NB4 (cell line): ENCODE measurements at regions not wholly inside any gene's neighbourhood (a gene's known extent, or its start where the extent isn't known, plus 50 kb on each side); places are given as distances from the start of the nearest gene placed in this dataset.

Experiments used
- CTCF ChIP-seq: IDR thresholded peaks from one replicate; pipeline ENCODE4 v1.5.1; 2012; ENCODE audit warnings: low read depth, low read length
- POLR2A ChIP-seq: IDR thresholded peaks from 2 replicates; pipeline ENCODE4 v1.6.1; 2011; ENCODE audit warnings: mild to moderate bottlenecking; ENCODE audit not compliant: insufficient read length; ENCODE audit errors: extremely low read depth
- TF ChIP-seq, protein P1 (sequence below): IDR thresholded peaks from 2 replicates; pipeline ENCODE4 v1.6.1; 2011; ENCODE audit warnings: low read depth, low read length

GRCh38 chr10:10350050-10350449 lies 667.6 kb upstream of the CELF2 start:
- no peak for TF ChIP-seq CTCF
- no peak for TF ChIP-seq POLR2A
- TF ChIP-seq, protein P1, sequence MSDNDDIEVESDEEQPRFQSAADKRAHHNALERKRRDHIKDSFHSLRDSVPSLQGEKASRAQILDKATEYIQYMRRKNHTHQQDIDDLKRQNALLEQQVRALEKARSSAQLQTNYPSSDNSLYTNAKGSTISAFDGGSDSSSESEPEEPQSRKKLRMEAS = no peak
